ENCODE measurements at regions not wholly inside any gene's neighbourhood (a gene's known extent, or its start where the extent isn't known, plus 50 kb on each side); places are given as distances from the start of the nearest gene placed in this dataset.

DNA sequence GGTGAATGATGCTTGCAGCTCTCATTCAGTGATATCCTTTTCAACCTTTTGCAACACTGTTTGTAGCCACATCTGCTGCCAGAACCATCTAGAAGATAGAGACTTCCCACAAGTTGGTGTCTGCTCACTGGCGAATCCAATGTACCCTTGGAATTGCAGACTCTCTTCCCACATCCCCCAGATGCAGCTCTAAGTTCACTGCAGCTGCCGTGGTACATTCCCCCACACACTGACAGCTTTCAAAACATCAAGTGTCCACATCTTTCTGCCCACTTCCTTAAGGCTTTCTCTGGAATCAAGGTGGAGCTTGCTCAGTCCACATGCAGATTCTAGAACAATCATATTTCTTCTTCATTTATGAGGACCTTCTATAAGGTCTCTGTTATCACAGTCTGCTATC lies 99.2 kb downstream of the PLPPR4 start:
- Histone ChIP-seq H3K4me1 (replicated peaks in 1 of 4; ENCODE audit: control insufficient read depth in 3 of 4, insufficient read depth in 4 of 4, low read length in 3 of 4) (no peaks in the 10 kb centered on the region), H3K79me1 (ENCODE audit: low read depth, low read length) (no peaks in the 10 kb centered on the region), H3K14ac (ENCODE audit: insufficient read length) (no peak overlapping the region), H3K27me3 (replicated peaks in 1 of 4; ENCODE audit: control insufficient read depth in 3 of 4, extremely low read depth in 1 of 4, insufficient read depth in 3 of 4, low read length in 3 of 4) (no peaks in the 10 kb centered on the region), H3K27ac (ENCODE audit: low read depth, low read length) (no peak overlapping the region), H2BK12ac (ENCODE audit: low read depth, low read length) (no peak overlapping the region), H4K20me1 (replicated peaks in 1 of 2; ENCODE audit: control insufficient read depth in 1 of 2, insufficient read depth in 2 of 2, low read length in 2 of 2) (no peaks in the 10 kb centered on the region), H3K18ac (ENCODE audit: extremely low read depth, low read length) (no peak overlapping the region), H3K23ac (ENCODE audit: insufficient read length) (no peak overlapping the region), H3K36me3 (ENCODE audit: control insufficient read depth in 2 of 4, insufficient read depth in 4 of 4, low read length in 3 of 4) (no peaks in the 10 kb centered on the region), H2BK20ac (ENCODE audit: low read length) (no peak overlapping the region), H3K9me3 (ENCODE audit: insufficient read depth in 2 of 2, low read depth in 1 of 2, low read length in 1 of 2) (no peaks in the 10 kb centered on the region), H4K91ac (replicated peaks; ENCODE audit: insufficient read length, low read length) (no peak overlapping the region), H3K4me2 (ENCODE audit: insufficient read depth in 1 of 2, low read depth in 2 of 2, low read length in 2 of 2) (no peak overlapping the region), H2BK5ac (ENCODE audit: low read depth, low read length) (no peak overlapping the region), H2AFZ (ENCODE audit: low read length) (no peak overlapping the region), H2AK5ac (ENCODE audit: low read depth, low read length) (no peak overlapping the region), H4K8ac (ENCODE audit: extremely low read depth, insufficient read depth, low read length) (no peak overlapping the region), H3K4ac (replicated peaks; ENCODE audit: insufficient read length, low read depth, low read length) (no peak overlapping the region), H3K9ac (replicated peaks in 1 of 4; ENCODE audit: extremely low read depth in 1 of 4, low read depth in 3 of 4, low read length in 3 of 4) (no peak overlapping the region), H3K79me2 (ENCODE audit: control insufficient read depth in 1 of 2, insufficient read depth in 2 of 2, low read length in 2 of 2) (no peaks in the 10 kb centered on the region), H3K56ac (replicated peaks; ENCODE audit: insufficient read length, low read depth, low read length) (no peak overlapping the region), H4K5ac (ENCODE audit: insufficient read length, low read depth, low read length) (no peak overlapping the region), H2BK120ac (replicated peaks; ENCODE audit: low read depth, low read length) (no peak overlapping the region), H3K23me2 (ENCODE audit: low read depth, low read length) (no peaks in the 10 kb centered on the region; the same call in 1 of the 2 replicates), H2BK15ac (ENCODE audit: low read length) (no peak overlapping the region), H3K4me3 (ENCODE audit: extremely low read depth in 1 of 4, insufficient read depth in 2 of 4, low read depth in 3 of 4, low read length in 4 of 4) (no peak overlapping the region)
- FAIRE-seq (no peak), DNase-seq (ENCODE audit: low read depth in 1 of 2, low spot score in 2 of 2) (no peak)
- ChIA-PET CTCF (ENCODE audit: partially characterized antibody) (no interaction called here), POLR2A (ENCODE audit: partially characterized antibody) (no interaction called here)
- 93% methylated on average over 2 of the region's 2 CpGs; no CpG with 5 or more reads in 1 of the 2 experiments for WGBS, 2 experiments (ENCODE audit: extremely low coverage in 1 of 2, insufficient coverage in 1 of 2, insufficient read length in 1 of 2, insufficient replicate concordance in 2 of 2, low coverage in 1 of 2, low lambda C conversion rate in 2 of 2, missing lambda C conversion rate in 1 of 2)
- TF ChIP-seq KDM5A (IDR thresholded peaks at IDR 0.05; ENCODE audit: low read length), result no peak
- TF ChIP-seq SIRT6 (IDR thresholded peaks at IDR 0.05; ENCODE audit: low read length), result no peak
- TF ChIP-seq, protein P1, sequence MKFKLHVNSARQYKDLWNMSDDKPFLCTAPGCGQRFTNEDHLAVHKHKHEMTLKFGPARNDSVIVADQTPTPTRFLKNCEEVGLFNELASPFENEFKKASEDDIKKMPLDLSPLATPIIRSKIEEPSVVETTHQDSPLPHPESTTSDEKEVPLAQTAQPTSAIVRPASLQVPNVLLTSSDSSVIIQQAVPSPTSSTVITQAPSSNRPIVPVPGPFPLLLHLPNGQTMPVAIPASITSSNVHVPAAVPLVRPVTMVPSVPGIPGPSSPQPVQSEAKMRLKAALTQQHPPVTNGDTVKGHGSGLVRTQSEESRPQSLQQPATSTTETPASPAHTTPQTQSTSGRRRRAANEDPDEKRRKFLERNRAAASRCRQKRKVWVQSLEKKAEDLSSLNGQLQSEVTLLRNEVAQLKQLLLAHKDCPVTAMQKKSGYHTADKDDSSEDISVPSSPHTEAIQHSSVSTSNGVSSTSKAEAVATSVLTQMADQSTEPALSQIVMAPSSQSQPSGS (IDR thresholded peaks at IDR 0.05; ENCODE audit: low read length), result no peak
